GM19438 (cell line): ENCODE measurements at regions not wholly inside any gene's neighbourhood (a gene's known extent, or its start where the extent isn't known, plus 50 kb on each side); places are given as distances from the start of the nearest gene placed in this dataset.
"Not testable (repeated sequence)": the region's sequence is repeated elsewhere in the genome, so short reads cannot be mapped to it uniquely, and the experiment has no call there.

Experiments
- ATAC-seq: cut with Tn5 transposase; IDR thresholded peaks from one replicate; pipeline ENCODE4 v1.9.1; 2021; ENCODE audit warnings: low read depth; ENCODE audit not compliant: unreplicated experiment

GRCh38 chr6:113006494-113006893 is 659.4 kb downstream of the RFPL4B start:
- no peak for ATAC-seq

DNA sequence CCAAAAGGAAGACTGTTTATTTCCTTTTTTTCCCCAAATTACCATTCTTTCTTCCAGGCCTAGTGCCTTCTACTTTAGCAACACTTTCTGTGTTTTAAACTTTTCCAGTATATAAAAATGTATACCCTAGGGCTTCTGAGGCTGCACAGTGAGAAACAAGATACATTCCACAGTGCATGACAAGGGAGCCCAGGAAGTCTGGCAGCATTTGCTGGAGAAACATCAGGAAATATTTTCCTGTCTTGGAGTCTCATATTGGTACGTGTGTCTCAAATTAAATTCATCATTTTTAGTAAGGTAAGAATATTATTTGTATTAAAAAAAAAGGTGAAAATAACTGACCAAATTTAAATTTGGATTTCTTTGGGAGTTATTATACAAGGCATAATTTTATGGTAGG is 662.6 kb downstream of the RFPL4B start:
- no peak for ATAC-seq

- ATAC-seq = no peak
Measured at GRCh38 chr6:113010196-113010989, 663.3 kb downstream of the RFPL4B start.

DNA sequence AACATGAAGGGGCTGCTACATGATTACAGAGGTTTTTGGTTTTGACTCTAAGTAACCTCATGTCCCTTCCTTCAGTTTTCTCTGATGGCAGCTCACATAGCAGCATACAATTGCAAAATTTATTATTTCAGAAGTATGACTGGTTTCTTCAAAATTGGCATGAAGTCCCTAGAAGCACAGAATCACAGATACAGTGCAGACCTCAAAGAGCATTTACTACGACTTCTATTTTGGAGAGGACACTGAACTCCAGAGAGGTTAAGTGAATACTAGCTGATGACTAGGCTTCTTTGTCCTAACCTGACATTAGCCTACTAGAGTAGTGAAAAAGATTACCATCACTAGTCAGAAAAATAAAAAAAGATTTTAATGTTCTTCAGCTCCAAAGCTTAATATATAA is 664.3 kb downstream of the RFPL4B start:
- ATAC-seq = no peak

GRCh38 chr6:113011801-113012200 is 664.7 kb downstream of the RFPL4B start:
- no peak for ATAC-seq

DNA sequence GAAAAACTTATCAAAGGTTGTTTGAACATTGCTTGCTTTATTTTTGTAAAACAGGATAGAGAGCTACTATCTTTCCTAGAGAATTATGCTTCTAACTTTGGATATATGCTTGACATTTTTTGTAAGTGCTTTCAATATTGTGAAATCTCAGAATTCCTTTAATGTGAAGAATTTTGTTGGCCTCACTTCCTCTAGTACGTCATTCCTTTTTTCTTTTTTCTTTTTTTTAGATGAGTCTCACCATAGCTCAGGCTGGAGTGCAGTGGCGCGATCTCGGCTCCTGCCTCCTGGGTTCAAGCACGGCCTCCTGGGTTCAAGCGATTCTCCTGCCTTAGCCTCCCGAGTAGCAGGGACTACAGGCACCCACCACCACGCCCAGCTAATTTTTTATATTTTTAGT is 668.1 kb downstream of the RFPL4B start:
- ATAC-seq = no peak

- ATAC-seq = no peak
Measured at GRCh38 chr6:113017353-113017752, 670.2 kb downstream of the RFPL4B start.

- ATAC-seq = no peak
Measured at GRCh38 chr6:113018351-113019151, 671.4 kb downstream of the RFPL4B start.

GRCh38 chr6:113019176-113019575 is 672.0 kb downstream of the RFPL4B start:
- ATAC-seq = no peak

GRCh38 chr6:113027780-113028179 is 680.6 kb downstream of the RFPL4B start:
- no peak for ATAC-seq

DNA sequence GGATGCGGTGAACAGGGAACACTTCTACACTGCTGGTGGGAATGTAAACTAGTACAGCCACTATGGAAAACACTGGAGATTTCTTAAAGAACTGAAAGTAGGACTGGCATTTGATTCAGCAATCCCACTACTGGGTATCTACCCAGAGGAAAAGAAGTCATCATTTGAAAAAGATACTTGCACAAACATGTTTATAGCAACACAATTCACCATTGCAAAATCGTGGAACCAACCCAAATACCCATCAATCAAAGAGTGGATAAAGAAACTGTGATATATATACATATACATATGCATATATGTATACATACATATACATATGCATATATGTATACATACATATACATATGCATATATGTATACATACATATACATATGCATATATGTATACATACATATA is 682.0 kb downstream of the RFPL4B start:
- not testable (repeated sequence) for ATAC-seq

- ATAC-seq = no peak
Measured at GRCh38 chr6:113031591-113032238, 684.6 kb downstream of the RFPL4B start.

- no peak for ATAC-seq
Measured at GRCh38 chr6:113039005-113039404, 691.9 kb downstream of the RFPL4B start.

- no peak for ATAC-seq
Measured at GRCh38 chr6:113047148-113047547, 700.0 kb downstream of the RFPL4B start.

DNA sequence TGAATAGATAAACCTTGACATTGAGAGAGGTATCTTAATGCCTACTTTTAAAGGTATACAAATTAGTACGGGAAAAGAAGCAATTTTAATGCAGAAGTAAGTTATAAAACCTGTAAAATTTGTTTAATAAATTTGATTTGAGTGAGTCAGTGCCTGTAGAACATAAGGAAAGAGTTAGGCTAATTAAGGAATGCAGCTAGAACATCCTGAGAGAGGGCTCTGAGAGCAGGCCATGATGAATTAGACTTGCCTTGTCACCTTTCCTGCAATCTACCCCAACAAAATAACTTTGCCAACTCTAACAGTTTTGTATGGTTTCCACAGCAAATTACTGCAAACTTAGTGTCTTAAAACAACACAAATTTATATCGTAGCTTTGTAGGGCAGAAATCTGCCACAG is 700.8 kb downstream of the RFPL4B start:
- no peak for ATAC-seq

DNA sequence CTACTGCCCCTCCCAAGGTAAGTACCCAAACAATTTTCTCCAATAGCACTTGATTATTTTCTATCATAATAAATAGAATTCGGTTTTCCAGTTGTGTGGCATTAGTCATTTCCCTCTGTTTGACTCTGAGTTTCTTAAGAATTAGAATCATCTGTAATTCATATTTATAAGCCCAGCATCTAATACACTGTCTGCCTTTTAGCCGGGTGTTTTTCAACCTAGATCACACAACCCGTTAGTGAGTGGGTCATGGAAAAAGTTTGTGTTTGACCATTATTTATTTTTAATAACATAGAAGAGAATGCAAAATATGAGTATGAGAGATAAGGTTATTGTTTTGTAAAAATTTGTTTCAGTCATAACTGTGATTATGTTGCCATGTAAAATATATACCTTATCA is 701.6 kb downstream of the RFPL4B start:
- ATAC-seq = no peak

GRCh38 chr6:113049190-113049589 is 702.1 kb downstream of the RFPL4B start:
- no peak for ATAC-seq

DNA sequence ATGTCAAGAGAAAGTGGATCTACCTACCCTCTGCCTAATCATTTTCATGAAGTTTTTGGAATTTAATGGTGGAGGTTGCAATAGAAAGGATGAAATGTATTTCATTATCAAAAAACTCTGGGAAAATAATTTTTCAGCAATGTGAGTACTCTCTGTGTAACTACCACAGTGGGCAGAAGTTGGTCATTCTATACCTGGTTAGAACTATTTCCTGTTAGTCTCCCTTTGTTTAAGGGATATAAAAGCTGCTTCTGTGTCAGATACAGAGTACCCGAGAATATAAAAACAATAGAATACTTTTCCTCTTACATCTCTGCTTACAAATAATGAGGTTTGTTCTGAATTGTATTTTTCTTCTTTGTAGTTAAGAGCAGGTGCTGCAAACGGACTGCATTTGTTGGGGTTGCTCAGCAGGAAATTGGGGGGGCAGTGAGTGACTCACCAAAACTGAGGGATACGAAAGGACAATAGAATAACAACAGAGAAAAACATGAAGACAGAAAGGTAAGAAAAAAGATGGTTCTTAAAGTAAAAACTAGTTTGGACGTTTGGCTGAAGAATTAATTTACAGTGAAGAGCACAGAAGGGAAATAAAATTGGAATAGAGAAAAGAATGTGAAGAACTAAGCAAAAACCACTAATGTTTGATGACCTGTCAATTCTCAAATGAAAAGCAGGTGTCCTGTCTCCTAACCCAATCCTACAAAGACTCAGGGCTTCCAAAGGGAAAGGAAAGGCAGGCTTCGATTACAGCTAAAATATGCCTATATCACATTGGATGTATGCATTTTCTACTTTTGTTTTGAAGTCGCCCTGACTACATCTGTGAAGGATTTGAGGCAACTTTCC is 703.1 kb downstream of the RFPL4B start:
- no peak for ATAC-seq

GRCh38 chr6:113050979-113051378 is 703.8 kb downstream of the RFPL4B start:
- no peak for ATAC-seq

DNA sequence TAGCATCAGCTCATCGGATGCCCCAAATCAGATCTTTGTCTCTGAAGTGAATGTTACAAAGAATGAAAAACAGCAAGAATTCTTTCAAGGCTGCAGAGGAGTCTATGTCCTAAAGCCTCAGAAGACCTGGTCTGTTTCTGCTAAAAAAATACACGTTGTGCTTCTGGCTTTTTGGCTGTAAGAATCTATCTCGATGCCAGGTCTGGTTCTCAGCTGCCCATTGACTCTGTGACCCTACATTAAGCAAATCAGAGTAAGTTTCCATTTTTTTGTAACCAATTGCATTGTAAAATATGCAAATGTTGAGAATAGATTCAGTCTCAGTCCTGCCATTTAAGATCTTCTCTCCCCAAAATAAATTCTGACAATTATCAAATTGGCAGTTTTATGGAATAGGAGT is 705.4 kb downstream of the RFPL4B start:
- no peak for ATAC-seq

DNA sequence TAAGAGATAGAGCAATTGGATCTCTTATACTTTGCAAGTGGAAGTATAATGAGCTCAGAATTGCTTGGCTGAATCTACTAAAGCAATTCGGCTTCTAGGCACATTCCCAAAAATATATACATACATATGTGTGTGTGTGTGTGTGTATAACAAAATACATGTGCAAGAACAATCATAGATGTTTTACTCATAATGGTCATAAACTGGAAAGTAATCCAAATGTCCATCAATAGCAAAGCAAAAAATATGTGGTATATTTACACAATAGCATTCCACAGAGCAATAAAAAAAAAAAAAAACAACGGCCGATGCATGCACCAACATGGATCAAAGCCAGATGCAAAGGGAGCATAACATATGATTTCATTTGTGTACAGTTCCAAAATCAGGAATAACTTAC is 707.9 kb downstream of the RFPL4B start:
- no peak for ATAC-seq
